Erythroblast (primary cell): ENCODE measurements at regions not wholly inside any gene's neighbourhood (a gene's known extent, or its start where the extent isn't known, plus 50 kb on each side); places are given as distances from the start of the nearest gene placed in this dataset.

Source experiments
- GATA1 ChIP-seq: IDR thresholded peaks from 2 replicates; pipeline ENCODE4 v1.6.1; 2011; ENCODE audit warnings: low read depth, mild to moderate bottlenecking, control low read depth, low read length, moderate library complexity
- POLR2A ChIP-seq: IDR thresholded peaks from 2 replicates; pipeline ENCODE4 v1.6.1; 2011; ENCODE audit warnings: mild to moderate bottlenecking, low read length

DNA sequence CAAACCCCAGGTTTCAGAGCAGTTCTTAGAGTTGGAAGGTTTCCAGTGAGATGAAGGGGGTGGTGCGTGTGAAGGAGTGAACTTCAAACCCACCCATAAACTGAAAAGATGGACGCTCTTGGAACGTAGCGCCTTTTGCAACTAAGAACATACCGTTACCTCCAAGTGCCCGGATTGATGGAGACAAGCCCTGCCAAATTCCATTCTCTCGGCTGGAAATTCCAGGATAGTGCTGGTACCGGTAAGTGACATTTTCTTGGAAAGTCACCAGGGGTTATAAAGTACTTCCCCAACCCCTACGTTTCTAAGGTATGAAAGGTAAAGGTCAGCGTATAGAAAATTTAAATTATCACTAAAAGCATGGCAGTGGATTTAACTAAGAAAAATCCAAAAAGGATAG, 91.6 kb upstream of the CLDN14 start:
- TF ChIP-seq POLR2A (no peak), GATA1 (no peak)
